ENCODE measurements at regions not wholly inside any gene's neighbourhood (a gene's known extent, or its start where the extent isn't known, plus 50 kb on each side); places are given as distances from the start of the nearest gene placed in this dataset.

GRCh38 chr10:117619707-117620405 is 77.3 kb downstream of the EMX2 start:
- Histone ChIP-seq H3K79me2 (ENCODE audit: insufficient read depth, low read length) (no peaks in the 10 kb centered on the region), H3K4me2 (ENCODE audit: insufficient read depth, low read length) (no peak overlapping the region), H3K36me3 (ENCODE audit: insufficient read depth, low read length) (no peaks in the 10 kb centered on the region), H4K20me1 (ENCODE audit: insufficient read depth, low read length) (no peaks in the 10 kb centered on the region), H3K4me1 (ENCODE audit: insufficient read depth, low read length) (no peaks in the 10 kb centered on the region), H3K9me3 (ENCODE audit: low read depth, low read length) (no peaks in the 10 kb centered on the region), H2AFZ (ENCODE audit: low read length) (no peak overlapping the region), H3K27ac (ENCODE audit: low read depth, low read length) (no peak overlapping the region), H3K4me3 (ENCODE audit: insufficient read depth, low read length) (no peak overlapping the region), H3K27me3 (ENCODE audit: insufficient read depth, low read length) (no peaks in the 10 kb centered on the region)
- TF ChIP-seq CTCF (IDR thresholded peaks at IDR 0.05; ENCODE audit: extremely low read depth, low read depth, low read length) = no peak
- DNase-seq (ENCODE audit: insufficient read length, low spot score, missing footprints) = no peak

- no peaks in the 10 kb centered on the region for H3K27me3 ChIP-seq (ENCODE audit: insufficient read depth, low read length)
- H2AFZ ChIP-seq (ENCODE audit: low read length) = no peak overlapping the region
- DNase-seq (ENCODE audit: insufficient read length, low spot score, missing footprints) = no peak
- no peaks in the 10 kb centered on the region for H4K20me1 ChIP-seq (ENCODE audit: insufficient read depth, low read length)
- no peak overlapping the region for H3K4me2 ChIP-seq (ENCODE audit: insufficient read depth, low read length)
- H3K27ac ChIP-seq (ENCODE audit: low read depth, low read length) = no peak overlapping the region
- no peaks in the 10 kb centered on the region for H3K9me3 ChIP-seq (ENCODE audit: low read depth, low read length)
- no peak overlapping the region for H3K4me3 ChIP-seq (ENCODE audit: insufficient read depth, low read length)
- no peak for TF ChIP-seq CTCF (IDR thresholded peaks at IDR 0.05; ENCODE audit: extremely low read depth, low read depth, low read length)
- H3K79me2 ChIP-seq (ENCODE audit: insufficient read depth, low read length) = no peaks in the 10 kb centered on the region
- no peaks in the 10 kb centered on the region for H3K4me1 ChIP-seq (ENCODE audit: insufficient read depth, low read length)
- H3K36me3 ChIP-seq (ENCODE audit: insufficient read depth, low read length) = no peaks in the 10 kb centered on the region
Observed at GRCh38 chr10:117621196-117621595, 78.7 kb downstream of the EMX2 start.

GRCh38 chr10:117621795-117622420 is 79.4 kb downstream of the EMX2 start:
- Histone ChIP-seq H4K20me1 (ENCODE audit: insufficient read depth, low read length) (no peaks in the 10 kb centered on the region), H3K27ac (ENCODE audit: low read depth, low read length) (no peak overlapping the region), H2AFZ (ENCODE audit: low read length) (no peak overlapping the region), H3K9me3 (ENCODE audit: low read depth, low read length) (no peaks in the 10 kb centered on the region), H3K36me3 (ENCODE audit: insufficient read depth, low read length) (no peaks in the 10 kb centered on the region), H3K4me2 (ENCODE audit: insufficient read depth, low read length) (no peak overlapping the region), H3K27me3 (ENCODE audit: insufficient read depth, low read length) (no peaks in the 10 kb centered on the region), H3K4me1 (ENCODE audit: insufficient read depth, low read length) (no peaks in the 10 kb centered on the region), H3K4me3 (ENCODE audit: insufficient read depth, low read length) (no peak overlapping the region), H3K79me2 (ENCODE audit: insufficient read depth, low read length) (no peaks in the 10 kb centered on the region)
- DNase-seq (ENCODE audit: insufficient read length, low spot score, missing footprints) = no peak
- no peak for TF ChIP-seq CTCF (IDR thresholded peaks at IDR 0.05; ENCODE audit: extremely low read depth, low read depth, low read length)

GRCh38 chr10:117622471-117623184 is 80.1 kb downstream of the EMX2 start:
- Histone ChIP-seq H3K9me3 (ENCODE audit: low read depth, low read length) (no peaks in the 10 kb centered on the region), H2AFZ (ENCODE audit: low read length) (no peak overlapping the region), H3K4me1 (ENCODE audit: insufficient read depth, low read length) (no peaks in the 10 kb centered on the region), H3K79me2 (ENCODE audit: insufficient read depth, low read length) (no peaks in the 10 kb centered on the region), H3K27ac (ENCODE audit: low read depth, low read length) (no peak overlapping the region), H4K20me1 (ENCODE audit: insufficient read depth, low read length) (no peaks in the 10 kb centered on the region), H3K4me2 (ENCODE audit: insufficient read depth, low read length) (no peak overlapping the region), H3K4me3 (ENCODE audit: insufficient read depth, low read length) (no peak overlapping the region), H3K36me3 (ENCODE audit: insufficient read depth, low read length) (no peaks in the 10 kb centered on the region), H3K27me3 (ENCODE audit: insufficient read depth, low read length) (no peaks in the 10 kb centered on the region)
- TF ChIP-seq CTCF (IDR thresholded peaks at IDR 0.05; ENCODE audit: extremely low read depth, low read depth, low read length) = no peak
- no peak for DNase-seq (ENCODE audit: insufficient read length, low spot score, missing footprints)

Data from osteoblast (primary cell).